ENCODE measurements at regions not wholly inside any gene's neighbourhood (a gene's known extent, or its start where the extent isn't known, plus 50 kb on each side); places are given as distances from the start of the nearest gene placed in this dataset.
"Not testable (repeated sequence)": the region's sequence is repeated elsewhere in the genome, so short reads cannot be mapped to it uniquely, and the experiment has no call there.

DNA sequence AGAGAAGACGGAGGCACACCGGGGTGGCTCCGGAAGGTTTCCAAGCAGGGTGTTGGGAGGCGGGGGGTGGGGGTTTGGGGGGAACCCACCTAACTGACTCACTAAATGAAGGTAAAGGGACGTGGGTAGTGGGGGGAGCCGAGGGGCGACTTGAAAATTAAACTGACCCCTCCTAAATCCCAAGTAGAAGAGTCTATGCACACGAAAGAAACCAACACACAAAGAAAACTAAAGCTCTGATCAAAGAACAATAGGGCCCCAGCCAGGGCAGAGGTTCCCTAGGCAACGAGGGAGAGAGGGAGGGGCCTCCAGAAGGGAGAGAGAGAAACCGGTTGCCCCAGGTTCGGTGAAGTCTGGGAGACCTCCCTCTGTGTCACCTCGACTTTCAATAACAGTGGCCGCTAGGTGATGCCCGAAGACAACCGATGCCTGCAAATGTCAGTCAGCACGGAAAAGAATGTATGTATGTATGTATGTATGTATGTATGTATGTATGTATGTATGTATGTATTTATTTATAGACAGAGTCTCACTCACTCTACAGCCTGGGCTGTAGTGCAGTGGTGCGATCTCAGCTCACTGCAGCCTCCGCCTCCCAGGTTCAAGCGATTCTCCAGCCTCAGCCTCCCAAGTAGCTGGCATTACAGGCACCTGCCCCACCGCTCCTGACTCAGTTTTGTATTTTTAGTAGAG lies 106.7 kb upstream of the ANKRD30BL start:
- H4K20me1 ChIP-seq (replicated peaks; ENCODE audit: control insufficient read depth, insufficient read depth, low read length); in situ Hi-C loops (cut with MboI); H2AFZ ChIP-seq (ENCODE audit: low read depth, low read length); H3K4me3 ChIP-seq; CTCF ChIA-PET (ENCODE audit: low intra/inter-chr PET ratio); POLR2A ChIA-PET; H3K27ac ChIP-seq (ENCODE audit: extremely low read depth, low read depth, low read length); H3K9me3 ChIP-seq (replicated peaks; ENCODE audit: control insufficient read depth, insufficient read depth, low read depth, low read length); H3K27me3 ChIP-seq (ENCODE audit: control insufficient read depth in 2 of 2, insufficient read depth in 2 of 2, low read length in 2 of 2); H3K9me1 ChIP-seq (ENCODE audit: control insufficient read depth, insufficient read depth, low read length); H3K9ac ChIP-seq (ENCODE audit: insufficient read depth in 1 of 2, low read depth in 2 of 2, low read length in 2 of 2); H3K79me2 ChIP-seq (ENCODE audit: control insufficient read depth, insufficient read depth, low read length); FAIRE-seq; H3K4me1 ChIP-seq (replicated peaks in 1 of 2; ENCODE audit: control insufficient read depth in 2 of 2, insufficient read depth in 2 of 2, low read length in 2 of 2); BruUV-seq (replicated peaks); H3K36me3 ChIP-seq (ENCODE audit: control insufficient read depth, insufficient read depth, low read length); H3K4me2 ChIP-seq (ENCODE audit: insufficient read depth, low read length); TF ChIP-seq REST (CRISPR knock-in tag; IDR thresholded peaks at IDR 0.05; ENCODE audit: low read depth): not testable (repeated sequence)
- intact Hi-C loops (cut with micrococcal nuclease), result loop anchor here (5.0 kb wide), 1 partner anchor 904 kb away; no protein-coding TSS in a partner anchor
- TF ChIP-seq RFX1 (IDR thresholded peaks at IDR 0.05), result peak; percentile 69
- TF ChIP-seq PKNOX1 (IDR thresholded peaks at IDR 0.05), result 0 out of 2 replicates have a peak, but pooled peaks have one; percentile 22
- TF ChIP-seq REST (IDR thresholded peaks at IDR 0.05; ENCODE audit: borderline replicate concordance), result peak; percentile 55
- peak; percentile 48 for TF ChIP-seq SMC3 (conservative IDR thresholded peaks at IDR 0.05; ENCODE audit: insufficient read depth, low read depth, low read length)
- peak; percentile 46 to 68 for TF ChIP-seq RAD21 (CRISPR knock-in tag; conservative IDR thresholded peaks at IDR 0.05 in 1 of 2, IDR thresholded peaks at IDR 0.05 in 1 of 2)
- TF ChIP-seq CTCF (IDR thresholded peaks at IDR 0.05 in 2 of 3, conservative IDR thresholded peaks at IDR 0.05 in 1 of 3; ENCODE audit: insufficient read depth in 2 of 3, low read depth in 1 of 3, low read length in 3 of 3), result peak; percentile 44 to 58 (median 55)
- peak; percentile 62 for ATAC-seq
- peak in 1 of 4 experiments; percentile 44 for DNase-seq (ENCODE audit: extremely low read depth in 1 of 4, low spot score in 3 of 4)
- WGBS (ENCODE audit: insufficient coverage, low coverage, missing lambda C conversion rate), result under 1% methylated on average over 11 of the region's 20 CpGs
